ENCODE measurements at regions not wholly inside any gene's neighbourhood (a gene's known extent, or its start where the extent isn't known, plus 50 kb on each side); places are given as distances from the start of the nearest gene placed in this dataset.

DNA sequence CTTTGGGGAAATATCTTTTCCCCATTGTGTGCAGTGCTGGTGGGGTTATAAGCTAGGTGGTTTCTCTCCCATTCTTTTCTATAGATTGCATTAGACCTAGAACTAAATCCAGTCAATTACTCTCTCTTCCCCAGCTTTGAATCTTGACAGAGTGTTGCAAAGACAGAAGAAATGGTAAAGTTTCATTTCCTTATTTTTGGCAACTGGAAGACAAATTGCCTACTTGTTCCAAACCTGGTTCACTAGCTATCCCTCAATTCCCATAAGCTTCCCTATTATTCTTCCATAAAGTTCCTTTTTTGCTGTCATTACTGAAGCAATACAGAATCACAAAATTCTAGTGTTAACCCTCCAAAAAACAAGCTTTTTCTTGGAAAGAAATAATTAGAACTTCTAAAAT, 94.0 kb upstream of the ITGA4 start:
- no peaks in the 10 kb centered on the region for H3K36me3 ChIP-seq (ENCODE audit: control insufficient read depth, insufficient read depth, low read length)

DNA sequence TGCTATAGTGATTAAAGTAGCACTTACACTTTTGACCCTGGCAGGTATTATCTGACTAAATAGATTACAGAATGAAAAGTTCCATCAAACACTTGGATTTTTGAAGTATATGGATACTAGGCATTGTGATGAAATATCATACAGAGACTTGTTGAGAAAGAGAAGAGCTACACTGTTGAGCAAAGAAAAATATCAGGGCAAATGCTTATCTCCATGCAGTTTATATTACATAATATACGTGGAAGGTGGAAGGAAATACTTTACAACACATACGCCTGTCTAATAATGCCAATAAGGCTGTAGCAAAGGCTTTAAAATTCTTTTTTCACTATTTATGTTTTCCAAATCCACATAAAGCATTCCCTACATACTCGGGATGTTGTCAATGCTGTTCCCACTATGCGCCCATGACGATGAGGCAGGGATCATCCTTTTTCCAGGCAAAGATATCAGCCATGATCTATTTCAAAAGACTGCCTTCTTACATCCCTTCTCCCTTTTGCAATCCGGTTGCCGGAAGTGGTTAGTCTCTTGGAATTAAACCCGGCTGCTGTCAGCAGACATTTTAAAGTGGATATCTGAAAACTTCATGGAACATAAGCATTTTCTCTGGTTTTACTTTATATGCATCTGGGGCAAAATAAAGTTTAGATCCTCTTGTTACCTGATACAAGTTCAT, 92.6 kb upstream of the ITGA4 start:
- Histone ChIP-seq H4K5ac (ENCODE audit: low read length) (no peak overlapping the region), H3K27me3 (ENCODE audit: insufficient read depth, low read length, poor library complexity) (no peaks in the 10 kb centered on the region), H3K56ac (ENCODE audit: low read length) (no peak overlapping the region), H3K4me2 (ENCODE audit: low read length) (no peak overlapping the region), H3K4me1 (ENCODE audit: control insufficient read depth, low read depth, low read length) (no peaks in the 10 kb centered on the region), H3K36me3 (ENCODE audit: control insufficient read depth, insufficient read depth, low read length) (no peaks in the 10 kb centered on the region), H3K23ac (ENCODE audit: low read length) (no peak overlapping the region), H3K27ac (ENCODE audit: low read depth, low read length) (no peak overlapping the region), H2BK5ac (ENCODE audit: low read length) (no peak overlapping the region), H3K18ac (ENCODE audit: low read length) (no peak overlapping the region), H2BK15ac (replicated peaks; ENCODE audit: low read depth) (no peak overlapping the region), H3K79me1 (ENCODE audit: low read length) (no peaks in the 10 kb centered on the region), H3K9ac (ENCODE audit: low read length) (no peak overlapping the region), H3K4ac (ENCODE audit: low read depth, low read length) (no peak overlapping the region), H2AK5ac (ENCODE audit: low read length) (no peak overlapping the region), H3K4me3 (ENCODE audit: low read length) (no peak overlapping the region), H3K79me2 (ENCODE audit: control insufficient read depth, insufficient read depth, low read length) (no peaks in the 10 kb centered on the region), H4K8ac (ENCODE audit: low read depth, low read length) (no peak overlapping the region), H2BK120ac (ENCODE audit: low read depth, low read length) (no peak overlapping the region)
- WGBS (ENCODE audit: extremely low coverage, insufficient coverage, low lambda C conversion rate) = no CpG with 5 or more reads among the region's 8 CpGs
- no peak for DNase-seq

More for the DNA sequence above, 94.0 kb upstream of the ITGA4 start:
- no peaks in the 10 kb centered on the region for H3K79me1 ChIP-seq (ENCODE audit: low read length)
- no peaks in the 10 kb centered on the region for H3K4me1 ChIP-seq (ENCODE audit: control insufficient read depth, low read depth, low read length)
- no peak overlapping the region for H2BK5ac ChIP-seq (ENCODE audit: low read length)
- no peaks in the 10 kb centered on the region for H3K79me2 ChIP-seq (ENCODE audit: control insufficient read depth, insufficient read depth, low read length)
- H4K5ac ChIP-seq (ENCODE audit: low read length) = no peak overlapping the region
- no peak overlapping the region for H4K8ac ChIP-seq (ENCODE audit: low read depth, low read length)
- no peak overlapping the region for H3K4ac ChIP-seq (ENCODE audit: low read depth, low read length)
- no peak for DNase-seq
- no peaks in the 10 kb centered on the region for H3K27me3 ChIP-seq (ENCODE audit: insufficient read depth, low read length, poor library complexity)
- H3K23ac ChIP-seq (ENCODE audit: low read length) = no peak overlapping the region
- H3K56ac ChIP-seq (ENCODE audit: low read length) = no peak overlapping the region
- no peak overlapping the region for H3K18ac ChIP-seq (ENCODE audit: low read length)
- H3K4me3 ChIP-seq (ENCODE audit: low read length) = no peak overlapping the region
- no peak overlapping the region for H3K4me2 ChIP-seq (ENCODE audit: low read length)
- H2BK120ac ChIP-seq (ENCODE audit: low read depth, low read length) = no peak overlapping the region
- H2BK15ac ChIP-seq (replicated peaks; ENCODE audit: low read depth) = no peak overlapping the region
- no peak overlapping the region for H3K9ac ChIP-seq (ENCODE audit: low read length)
- H2AK5ac ChIP-seq (ENCODE audit: low read length) = no peak overlapping the region
- no peak overlapping the region for H3K27ac ChIP-seq (ENCODE audit: low read depth, low read length)

DNA sequence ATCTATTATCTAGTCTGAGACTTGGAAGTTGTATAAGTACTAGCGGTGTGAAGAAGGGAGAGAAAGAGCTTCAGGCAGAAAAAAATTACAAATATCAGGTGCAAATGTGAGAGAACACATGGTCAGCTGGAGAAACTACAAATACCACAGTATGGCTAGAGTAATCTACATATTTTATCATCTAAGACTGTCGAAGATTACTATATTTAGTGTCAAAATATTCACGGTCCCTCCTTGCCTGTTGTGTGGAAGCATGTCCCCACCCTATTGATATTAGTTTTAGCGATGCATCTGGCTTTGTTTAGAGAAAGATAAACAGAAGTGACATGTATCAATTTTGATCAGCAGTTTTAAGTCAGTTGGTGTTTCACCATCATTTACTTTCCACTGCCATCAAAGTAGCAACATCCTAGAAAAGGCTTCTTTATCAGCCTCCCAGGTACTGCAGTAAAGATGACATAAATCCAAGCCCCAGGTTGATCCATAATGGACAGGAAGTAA, 90.5 kb upstream of the ITGA4 start:
- no peak overlapping the region for H4K8ac ChIP-seq (ENCODE audit: low read depth, low read length)
- no peak overlapping the region for H3K4me2 ChIP-seq (ENCODE audit: low read length)
- no peak overlapping the region for H2BK5ac ChIP-seq (ENCODE audit: low read length)
- no peak overlapping the region for H3K9ac ChIP-seq (ENCODE audit: low read length)
- H3K79me2 ChIP-seq (ENCODE audit: control insufficient read depth, insufficient read depth, low read length) = no peaks in the 10 kb centered on the region
- H3K56ac ChIP-seq (ENCODE audit: low read length) = no peak overlapping the region
- H3K27ac ChIP-seq (ENCODE audit: low read depth, low read length) = no peak overlapping the region
- no peaks in the 10 kb centered on the region for H3K4me1 ChIP-seq (ENCODE audit: control insufficient read depth, low read depth, low read length)
- no peaks in the 10 kb centered on the region for H3K36me3 ChIP-seq (ENCODE audit: control insufficient read depth, insufficient read depth, low read length)
- no peak overlapping the region for H3K23ac ChIP-seq (ENCODE audit: low read length)
- no peak overlapping the region for H3K4me3 ChIP-seq (ENCODE audit: low read length)
- H3K79me1 ChIP-seq (ENCODE audit: low read length) = no peaks in the 10 kb centered on the region
- DNase-seq = no peak
- H3K27me3 ChIP-seq (ENCODE audit: insufficient read depth, low read length, poor library complexity) = no peaks in the 10 kb centered on the region
- no CpG with 5 or more reads among the region's 4 CpGs for WGBS (ENCODE audit: extremely low coverage, insufficient coverage, low lambda C conversion rate)
- H4K5ac ChIP-seq (ENCODE audit: low read length) = no peak overlapping the region
- no peak overlapping the region for H2BK15ac ChIP-seq (replicated peaks; ENCODE audit: low read depth)
- H3K18ac ChIP-seq (ENCODE audit: low read length) = no peak overlapping the region
- no peak overlapping the region for H3K4ac ChIP-seq (ENCODE audit: low read depth, low read length)
- no peak overlapping the region for H2BK120ac ChIP-seq (ENCODE audit: low read depth, low read length)
- no peak overlapping the region for H2AK5ac ChIP-seq (ENCODE audit: low read length)

DNA sequence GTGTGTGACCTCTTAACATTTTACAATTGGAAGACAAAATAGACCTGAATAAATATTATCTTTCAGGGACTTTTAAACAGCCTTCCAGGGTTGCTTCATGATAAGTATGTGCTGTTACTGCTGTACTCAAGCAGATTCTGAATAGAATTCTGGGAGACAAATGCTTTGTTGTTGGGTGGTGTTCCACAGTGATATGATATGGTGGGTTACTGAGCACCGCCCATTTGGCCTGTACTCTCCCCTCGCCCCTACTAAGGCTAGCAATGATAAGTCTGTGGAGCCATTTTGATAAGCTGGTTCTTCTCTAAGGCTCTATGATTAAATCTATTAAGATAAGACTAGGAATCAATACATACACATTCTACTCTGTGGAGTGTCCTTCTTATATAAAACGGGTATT, 89.8 kb upstream of the ITGA4 start:
- H3K79me1 ChIP-seq (ENCODE audit: low read length) = no peaks in the 10 kb centered on the region
- H2BK120ac ChIP-seq (ENCODE audit: low read depth, low read length) = no peak overlapping the region
- WGBS (ENCODE audit: extremely low coverage, insufficient coverage, low lambda C conversion rate) = no CpG with 5 or more reads among the region's 3 CpGs
- H3K23ac ChIP-seq (ENCODE audit: low read length) = no peak overlapping the region
- no peak overlapping the region for H3K56ac ChIP-seq (ENCODE audit: low read length)
- H3K79me2 ChIP-seq (ENCODE audit: control insufficient read depth, insufficient read depth, low read length) = no peaks in the 10 kb centered on the region
- H4K5ac ChIP-seq (ENCODE audit: low read length) = no peak overlapping the region
- no peak overlapping the region for H3K4me3 ChIP-seq (ENCODE audit: low read length)
- H3K4me1 ChIP-seq (ENCODE audit: control insufficient read depth, low read depth, low read length) = no peaks in the 10 kb centered on the region
- no peaks in the 10 kb centered on the region for H3K27me3 ChIP-seq (ENCODE audit: insufficient read depth, low read length, poor library complexity)
- no peak overlapping the region for H3K9ac ChIP-seq (ENCODE audit: low read length)
- no peak overlapping the region for H4K8ac ChIP-seq (ENCODE audit: low read depth, low read length)
- H2BK15ac ChIP-seq (replicated peaks; ENCODE audit: low read depth) = no peak overlapping the region
- H2AK5ac ChIP-seq (ENCODE audit: low read length) = no peak overlapping the region
- no peaks in the 10 kb centered on the region for H3K36me3 ChIP-seq (ENCODE audit: control insufficient read depth, insufficient read depth, low read length)
- no peak for DNase-seq
- H3K4ac ChIP-seq (ENCODE audit: low read depth, low read length) = no peak overlapping the region
- no peak overlapping the region for H2BK5ac ChIP-seq (ENCODE audit: low read length)
- H3K27ac ChIP-seq (ENCODE audit: low read depth, low read length) = no peak overlapping the region
- H3K4me2 ChIP-seq (ENCODE audit: low read length) = no peak overlapping the region
- H3K18ac ChIP-seq (ENCODE audit: low read length) = no peak overlapping the region

DNA sequence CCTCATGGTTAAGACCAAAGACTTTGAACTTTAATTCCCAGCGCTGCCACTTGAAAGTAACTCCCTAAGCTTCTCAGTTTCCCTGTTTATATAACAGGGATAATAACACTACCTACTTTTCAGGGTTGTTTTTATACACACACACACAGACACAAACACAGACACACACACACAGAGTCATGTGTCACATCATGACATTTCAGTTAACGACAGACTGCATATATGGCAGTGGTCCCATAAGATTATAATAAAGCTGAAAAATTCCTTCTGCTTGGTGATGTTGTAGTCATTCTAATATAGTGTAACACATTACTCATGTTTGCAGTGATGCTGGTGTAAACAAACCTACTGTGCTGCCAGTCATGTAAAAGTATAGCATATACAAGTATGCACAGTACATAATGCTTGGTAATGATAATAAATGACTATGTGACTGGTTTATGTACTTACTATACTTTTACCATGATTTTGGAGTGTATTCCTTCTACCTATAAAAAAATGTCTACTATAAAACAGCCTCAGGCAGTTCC, 89.2 kb upstream of the ITGA4 start:
- H3K9ac ChIP-seq (ENCODE audit: low read length) = no peak overlapping the region
- no peak overlapping the region for H3K56ac ChIP-seq (ENCODE audit: low read length)
- H2AK5ac ChIP-seq (ENCODE audit: low read length) = no peak overlapping the region
- no peak overlapping the region for H4K8ac ChIP-seq (ENCODE audit: low read depth, low read length)
- no peaks in the 10 kb centered on the region for H3K79me1 ChIP-seq (ENCODE audit: low read length)
- H3K79me2 ChIP-seq (ENCODE audit: control insufficient read depth, insufficient read depth, low read length) = no peaks in the 10 kb centered on the region
- H3K4me1 ChIP-seq (ENCODE audit: control insufficient read depth, low read depth, low read length) = no peaks in the 10 kb centered on the region
- H2BK15ac ChIP-seq (replicated peaks; ENCODE audit: low read depth) = no peak overlapping the region
- no peak overlapping the region for H3K23ac ChIP-seq (ENCODE audit: low read length)
- no peaks in the 10 kb centered on the region for H3K36me3 ChIP-seq (ENCODE audit: control insufficient read depth, insufficient read depth, low read length)
- no peak overlapping the region for H4K5ac ChIP-seq (ENCODE audit: low read length)
- no peak overlapping the region for H2BK5ac ChIP-seq (ENCODE audit: low read length)
- no peak overlapping the region for H3K18ac ChIP-seq (ENCODE audit: low read length)
- H3K4me3 ChIP-seq (ENCODE audit: low read length) = no peak overlapping the region
- no peak for DNase-seq
- H3K4me2 ChIP-seq (ENCODE audit: low read length) = no peak overlapping the region
- no peak overlapping the region for H2BK120ac ChIP-seq (ENCODE audit: low read depth, low read length)
- no peak overlapping the region for H3K4ac ChIP-seq (ENCODE audit: low read depth, low read length)
- H3K27me3 ChIP-seq (ENCODE audit: insufficient read depth, low read length, poor library complexity) = no peaks in the 10 kb centered on the region
- WGBS (ENCODE audit: extremely low coverage, insufficient coverage, low lambda C conversion rate) = no CpG with 5 or more reads among the region's 2 CpGs
- no peak overlapping the region for H3K27ac ChIP-seq (ENCODE audit: low read depth, low read length)

DNA sequence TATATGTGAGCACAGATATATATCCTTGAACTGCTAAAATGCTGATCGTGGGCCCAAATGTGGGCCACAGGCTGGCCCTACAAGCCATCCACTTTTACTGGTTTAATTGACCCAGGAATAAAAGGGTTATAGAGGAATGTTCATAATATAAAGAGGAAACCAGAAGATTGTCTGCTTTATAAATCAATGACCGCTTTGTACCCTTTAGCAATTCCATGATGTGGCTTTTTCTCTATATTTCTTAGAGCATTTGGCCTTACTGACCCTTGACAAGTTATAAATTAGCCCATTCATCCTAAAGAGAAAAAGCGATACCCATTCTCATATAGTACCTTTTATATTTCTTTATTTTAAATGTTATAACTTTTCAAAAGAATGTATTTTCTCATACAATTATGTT, 87.1 kb upstream of the ITGA4 start:
- H2AK5ac ChIP-seq (ENCODE audit: low read length) = no peak overlapping the region
- no peak overlapping the region for H2BK5ac ChIP-seq (ENCODE audit: low read length)
- H3K4ac ChIP-seq (ENCODE audit: low read depth, low read length) = no peak overlapping the region
- no peak overlapping the region for H2BK15ac ChIP-seq (replicated peaks; ENCODE audit: low read depth)
- H3K9ac ChIP-seq (ENCODE audit: low read length) = no peak overlapping the region
- WGBS (ENCODE audit: extremely low coverage, insufficient coverage, low lambda C conversion rate) = no CpG with 5 or more reads among the region's 3 CpGs
- no peak overlapping the region for H3K18ac ChIP-seq (ENCODE audit: low read length)
- no peaks in the 10 kb centered on the region for H3K27me3 ChIP-seq (ENCODE audit: insufficient read depth, low read length, poor library complexity)
- no peak overlapping the region for H3K4me3 ChIP-seq (ENCODE audit: low read length)
- no peaks in the 10 kb centered on the region for H3K79me2 ChIP-seq (ENCODE audit: control insufficient read depth, insufficient read depth, low read length)
- no peaks in the 10 kb centered on the region for H3K36me3 ChIP-seq (ENCODE audit: control insufficient read depth, insufficient read depth, low read length)
- H3K79me1 ChIP-seq (ENCODE audit: low read length) = no peaks in the 10 kb centered on the region
- no peak overlapping the region for H3K4me2 ChIP-seq (ENCODE audit: low read length)
- H4K5ac ChIP-seq (ENCODE audit: low read length) = no peak overlapping the region
- no peak overlapping the region for H3K56ac ChIP-seq (ENCODE audit: low read length)
- H3K23ac ChIP-seq (ENCODE audit: low read length) = no peak overlapping the region
- H3K4me1 ChIP-seq (ENCODE audit: control insufficient read depth, low read depth, low read length) = no peaks in the 10 kb centered on the region
- DNase-seq = no peak
- H4K8ac ChIP-seq (ENCODE audit: low read depth, low read length) = no peak overlapping the region
- H2BK120ac ChIP-seq (ENCODE audit: low read depth, low read length) = no peak overlapping the region
- no peak overlapping the region for H3K27ac ChIP-seq (ENCODE audit: low read depth, low read length)
